HL-60 (cell line): ENCODE measurements at regions not wholly inside any gene's neighbourhood (a gene's known extent, or its start where the extent isn't known, plus 50 kb on each side); places are given as distances from the start of the nearest gene placed in this dataset.

Experiments used
- GABPA ChIP-seq: IDR thresholded peaks from 2 replicates; pipeline ENCODE4 v1.6.1; 2012; ENCODE audit warnings: low read depth
- POLR2AphosphoS5 ChIP-seq: IDR thresholded peaks from 2 replicates; pipeline ENCODE4 v1.6.1; 2012; ENCODE audit warnings: low read depth
- SPI1 ChIP-seq: IDR thresholded peaks from 2 replicates; pipeline ENCODE4 v1.6.1; 2012; ENCODE audit warnings: low read depth, mild to moderate bottlenecking, borderline replicate concordance
- TF ChIP-seq, protein P1 (sequence below): IDR thresholded peaks from one replicate; pipeline ENCODE4 v1.5.1; 2011; ENCODE audit warnings: low read length, control low read depth, inconsistent platforms; ENCODE audit not compliant: insufficient read depth
- TF ChIP-seq, protein P2 (sequence below): IDR thresholded peaks from 2 replicates; pipeline ENCODE4 v1.6.1; 2012; ENCODE audit warnings: low read depth; ENCODE audit not compliant: insufficient replicate concordance

DNA sequence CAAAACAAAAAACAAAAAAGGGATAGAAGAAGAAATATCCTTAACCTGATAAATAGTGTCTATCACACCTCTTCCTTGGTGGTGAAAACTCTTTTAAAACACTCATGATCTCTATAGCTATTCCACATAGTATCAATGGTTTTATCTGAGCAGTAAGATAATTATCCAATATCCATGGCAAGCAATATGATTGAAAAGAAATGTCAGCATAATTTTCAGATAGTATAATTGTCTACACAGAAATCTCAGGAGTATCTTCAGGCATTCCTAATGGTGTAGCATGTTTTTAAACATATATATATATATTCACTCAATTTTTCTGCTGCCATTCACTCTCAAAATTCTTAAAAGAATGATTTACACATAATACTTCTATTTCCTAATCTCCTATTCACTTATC, 938.0 kb upstream of the SLC35B3 start:
- TF ChIP-seq, protein P1, sequence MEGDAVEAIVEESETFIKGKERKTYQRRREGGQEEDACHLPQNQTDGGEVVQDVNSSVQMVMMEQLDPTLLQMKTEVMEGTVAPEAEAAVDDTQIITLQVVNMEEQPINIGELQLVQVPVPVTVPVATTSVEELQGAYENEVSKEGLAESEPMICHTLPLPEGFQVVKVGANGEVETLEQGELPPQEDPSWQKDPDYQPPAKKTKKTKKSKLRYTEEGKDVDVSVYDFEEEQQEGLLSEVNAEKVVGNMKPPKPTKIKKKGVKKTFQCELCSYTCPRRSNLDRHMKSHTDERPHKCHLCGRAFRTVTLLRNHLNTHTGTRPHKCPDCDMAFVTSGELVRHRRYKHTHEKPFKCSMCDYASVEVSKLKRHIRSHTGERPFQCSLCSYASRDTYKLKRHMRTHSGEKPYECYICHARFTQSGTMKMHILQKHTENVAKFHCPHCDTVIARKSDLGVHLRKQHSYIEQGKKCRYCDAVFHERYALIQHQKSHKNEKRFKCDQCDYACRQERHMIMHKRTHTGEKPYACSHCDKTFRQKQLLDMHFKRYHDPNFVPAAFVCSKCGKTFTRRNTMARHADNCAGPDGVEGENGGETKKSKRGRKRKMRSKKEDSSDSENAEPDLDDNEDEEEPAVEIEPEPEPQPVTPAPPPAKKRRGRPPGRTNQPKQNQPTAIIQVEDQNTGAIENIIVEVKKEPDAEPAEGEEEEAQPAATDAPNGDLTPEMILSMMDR: no peak
- TF ChIP-seq, protein P2, sequence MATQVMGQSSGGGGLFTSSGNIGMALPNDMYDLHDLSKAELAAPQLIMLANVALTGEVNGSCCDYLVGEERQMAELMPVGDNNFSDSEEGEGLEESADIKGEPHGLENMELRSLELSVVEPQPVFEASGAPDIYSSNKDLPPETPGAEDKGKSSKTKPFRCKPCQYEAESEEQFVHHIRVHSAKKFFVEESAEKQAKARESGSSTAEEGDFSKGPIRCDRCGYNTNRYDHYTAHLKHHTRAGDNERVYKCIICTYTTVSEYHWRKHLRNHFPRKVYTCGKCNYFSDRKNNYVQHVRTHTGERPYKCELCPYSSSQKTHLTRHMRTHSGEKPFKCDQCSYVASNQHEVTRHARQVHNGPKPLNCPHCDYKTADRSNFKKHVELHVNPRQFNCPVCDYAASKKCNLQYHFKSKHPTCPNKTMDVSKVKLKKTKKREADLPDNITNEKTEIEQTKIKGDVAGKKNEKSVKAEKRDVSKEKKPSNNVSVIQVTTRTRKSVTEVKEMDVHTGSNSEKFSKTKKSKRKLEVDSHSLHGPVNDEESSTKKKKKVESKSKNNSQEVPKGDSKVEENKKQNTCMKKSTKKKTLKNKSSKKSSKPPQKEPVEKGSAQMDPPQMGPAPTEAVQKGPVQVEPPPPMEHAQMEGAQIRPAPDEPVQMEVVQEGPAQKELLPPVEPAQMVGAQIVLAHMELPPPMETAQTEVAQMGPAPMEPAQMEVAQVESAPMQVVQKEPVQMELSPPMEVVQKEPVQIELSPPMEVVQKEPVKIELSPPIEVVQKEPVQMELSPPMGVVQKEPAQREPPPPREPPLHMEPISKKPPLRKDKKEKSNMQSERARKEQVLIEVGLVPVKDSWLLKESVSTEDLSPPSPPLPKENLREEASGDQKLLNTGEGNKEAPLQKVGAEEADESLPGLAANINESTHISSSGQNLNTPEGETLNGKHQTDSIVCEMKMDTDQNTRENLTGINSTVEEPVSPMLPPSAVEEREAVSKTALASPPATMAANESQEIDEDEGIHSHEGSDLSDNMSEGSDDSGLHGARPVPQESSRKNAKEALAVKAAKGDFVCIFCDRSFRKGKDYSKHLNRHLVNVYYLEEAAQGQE: no peak
- TF ChIP-seq POLR2AphosphoS5 (no peak), GABPA (no peak), SPI1 (no peak)
